KMS-11 (cell line): ENCODE measurements at regions not wholly inside any gene's neighbourhood (a gene's known extent, or its start where the extent isn't known, plus 50 kb on each side); places are given as distances from the start of the nearest gene placed in this dataset.
"Not testable (repeated sequence)": the region's sequence is repeated elsewhere in the genome, so short reads cannot be mapped to it uniquely, and the experiment has no call there.

Experiments
- H2AFZ ChIP-seq: fragments of 200-600 bp; sonication (generic); 2 replicates; pipeline ENCODE4 v1.6.1; 2016; ENCODE audit warnings: antibody characterized with exemption, mixed run types, low read depth
- H3K27ac ChIP-seq: fragments of 200-600 bp; sonication (generic); 2 replicates; pipeline ENCODE4 v1.6.1; 2016; ENCODE audit warnings: mild to moderate bottlenecking, mixed run types
- H3K27me3 ChIP-seq: fragments of 200-600 bp; sonication (generic); 2 replicates; pipeline ENCODE4 v1.6.1; 2017; ENCODE audit warnings: mild to moderate bottlenecking, low read depth, mixed run types, moderate library complexity; ENCODE audit not compliant: insufficient read depth
- H3K36me3 ChIP-seq: fragments of 200-600 bp; sonication (generic); 2 replicates; pipeline ENCODE4 v1.6.1; 2017; ENCODE audit warnings: mild to moderate bottlenecking, mixed run types; ENCODE audit not compliant: insufficient read depth
- H3K4me1 ChIP-seq: fragments of 200-600 bp; sonication (generic); 2 replicates; pipeline ENCODE4 v1.6.1; 2016; ENCODE audit warnings: mild to moderate bottlenecking, low read depth, mixed run types; ENCODE audit not compliant: poor library complexity, severe bottlenecking
- H3K4me2 ChIP-seq: fragments of 200-600 bp; sonication (generic); 2 replicates; pipeline ENCODE4 v1.7.0; 2016; ENCODE audit warnings: mild to moderate bottlenecking, mixed run types
- H3K4me3 ChIP-seq: fragments of 200-600 bp; sonication (generic); IDR thresholded peaks from 2 replicates; pipeline ENCODE4 v1.6.1; 2017; ENCODE audit warnings: low read depth, low read length, mixed read lengths; ENCODE audit not compliant: insufficient read depth
- H3K79me2 ChIP-seq: fragments of 200-600 bp; sonication (generic); 2 replicates; pipeline ENCODE4 v1.6.1; 2016; ENCODE audit warnings: low read depth, mixed run types; ENCODE audit not compliant: insufficient read depth
- H3K9ac ChIP-seq: fragments of 200-600 bp; sonication (generic); 2 replicates; pipeline ENCODE4 v1.6.1; 2016; ENCODE audit warnings: mild to moderate bottlenecking, mixed run types
- H4K20me1 ChIP-seq: fragments of 200-600 bp; sonication (generic); 2 replicates; pipeline ENCODE4 v1.6.1; 2016; ENCODE audit warnings: mild to moderate bottlenecking, mixed run types; ENCODE audit not compliant: insufficient read depth
- TF ChIP-seq, protein P1 (sequence below): fragments of 200-600 bp; sonication (generic); conservative IDR thresholded peaks from 2 replicates; pipeline ENCODE4 v1.6.1; 2017; ENCODE audit warnings: low read depth, mild to moderate bottlenecking, antibody characterized with exemption, low read length, moderate library complexity, mixed read lengths

DNA sequence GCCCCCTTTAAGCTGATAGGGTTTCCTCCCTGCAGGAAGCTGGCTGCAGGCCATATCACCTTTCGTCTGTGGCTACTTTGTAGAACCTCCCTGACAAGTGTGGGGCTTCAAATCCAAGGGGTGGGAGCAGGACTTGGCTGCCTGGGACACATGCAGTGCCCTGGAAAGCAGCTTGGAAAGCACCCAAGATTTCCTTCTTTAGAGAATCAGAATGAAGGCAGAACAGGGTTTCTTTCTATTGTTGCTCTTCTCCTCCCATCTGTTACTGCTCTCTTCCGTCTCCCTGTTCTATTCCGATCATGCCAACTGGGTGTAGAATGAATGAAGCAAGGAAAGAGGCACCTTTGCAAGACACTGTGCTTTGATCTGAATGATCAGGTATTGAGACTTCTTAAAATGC is 282.2 kb downstream of the MED10 start:
- Histone ChIP-seq H3K9ac (no peak overlapping the region), H3K4me1 (no peaks in the 10 kb centered on the region), H3K4me3 (no peak overlapping the region), H3K27me3 (no peaks in the 10 kb centered on the region), H3K36me3 (no peaks in the 10 kb centered on the region), H3K4me2 (no peak overlapping the region), H3K27ac (no peak overlapping the region), H4K20me1 (no peaks in the 10 kb centered on the region), H2AFZ (no peak overlapping the region), H3K79me2 (no peaks in the 10 kb centered on the region)
- TF ChIP-seq, protein P1, sequence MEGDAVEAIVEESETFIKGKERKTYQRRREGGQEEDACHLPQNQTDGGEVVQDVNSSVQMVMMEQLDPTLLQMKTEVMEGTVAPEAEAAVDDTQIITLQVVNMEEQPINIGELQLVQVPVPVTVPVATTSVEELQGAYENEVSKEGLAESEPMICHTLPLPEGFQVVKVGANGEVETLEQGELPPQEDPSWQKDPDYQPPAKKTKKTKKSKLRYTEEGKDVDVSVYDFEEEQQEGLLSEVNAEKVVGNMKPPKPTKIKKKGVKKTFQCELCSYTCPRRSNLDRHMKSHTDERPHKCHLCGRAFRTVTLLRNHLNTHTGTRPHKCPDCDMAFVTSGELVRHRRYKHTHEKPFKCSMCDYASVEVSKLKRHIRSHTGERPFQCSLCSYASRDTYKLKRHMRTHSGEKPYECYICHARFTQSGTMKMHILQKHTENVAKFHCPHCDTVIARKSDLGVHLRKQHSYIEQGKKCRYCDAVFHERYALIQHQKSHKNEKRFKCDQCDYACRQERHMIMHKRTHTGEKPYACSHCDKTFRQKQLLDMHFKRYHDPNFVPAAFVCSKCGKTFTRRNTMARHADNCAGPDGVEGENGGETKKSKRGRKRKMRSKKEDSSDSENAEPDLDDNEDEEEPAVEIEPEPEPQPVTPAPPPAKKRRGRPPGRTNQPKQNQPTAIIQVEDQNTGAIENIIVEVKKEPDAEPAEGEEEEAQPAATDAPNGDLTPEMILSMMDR = no peak

DNA sequence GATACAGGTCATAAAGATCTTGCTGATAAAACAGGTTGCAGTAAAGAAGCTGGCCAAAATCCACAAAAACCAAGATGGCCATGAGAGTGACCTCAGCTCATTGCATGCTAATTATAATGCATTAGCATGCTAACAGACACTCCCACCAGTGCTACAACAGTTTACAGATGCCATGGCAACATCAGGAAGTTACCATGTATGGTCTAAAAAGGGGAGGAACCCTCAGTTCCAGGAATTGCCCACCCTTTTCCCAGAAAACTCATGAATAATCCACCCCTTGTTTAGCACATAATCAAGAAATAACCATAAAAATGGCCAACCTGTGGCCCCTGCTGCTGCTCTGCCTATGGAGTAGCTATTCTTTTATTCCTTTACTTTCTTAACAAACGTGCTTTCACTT is 284.2 kb downstream of the MED10 start:
- H4K20me1 ChIP-seq, H2AFZ ChIP-seq, H3K27ac ChIP-seq, H3K4me1 ChIP-seq, H3K36me3 ChIP-seq, H3K4me3 ChIP-seq, H3K27me3 ChIP-seq, H3K9ac ChIP-seq, H3K4me2 ChIP-seq, H3K79me2 ChIP-seq: not testable (repeated sequence)

DNA sequence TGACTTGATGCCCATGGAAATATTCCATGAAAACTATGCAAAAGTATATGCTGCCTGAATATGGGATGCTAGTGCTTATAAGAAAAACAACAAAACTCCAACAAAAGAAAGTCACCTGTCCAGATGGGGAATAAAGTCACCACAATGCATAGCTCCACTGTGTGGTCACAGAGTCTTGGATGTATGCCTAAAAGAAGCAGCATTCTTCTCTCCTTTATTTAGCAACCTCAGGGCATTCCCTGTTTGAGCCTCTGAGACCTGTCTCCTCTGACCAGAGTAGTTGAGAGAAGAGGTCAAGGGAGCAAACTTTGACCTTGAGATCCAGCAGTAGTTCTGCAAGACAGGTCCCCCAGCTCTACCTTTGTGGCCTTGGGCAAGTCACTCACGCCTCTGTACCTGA is 287.5 kb downstream of the MED10 start:
- Histone ChIP-seq H2AFZ (no peak overlapping the region), H4K20me1 (no peaks in the 10 kb centered on the region), H3K4me1 (no peaks in the 10 kb centered on the region), H3K4me3 (no peak overlapping the region), H3K36me3 (no peaks in the 10 kb centered on the region), H3K27ac (no peak overlapping the region), H3K4me2 (no peak overlapping the region), H3K27me3 (no peaks in the 10 kb centered on the region), H3K79me2 (no peaks in the 10 kb centered on the region), H3K9ac (no peak overlapping the region)
- TF ChIP-seq, protein P1 = no peak

DNA sequence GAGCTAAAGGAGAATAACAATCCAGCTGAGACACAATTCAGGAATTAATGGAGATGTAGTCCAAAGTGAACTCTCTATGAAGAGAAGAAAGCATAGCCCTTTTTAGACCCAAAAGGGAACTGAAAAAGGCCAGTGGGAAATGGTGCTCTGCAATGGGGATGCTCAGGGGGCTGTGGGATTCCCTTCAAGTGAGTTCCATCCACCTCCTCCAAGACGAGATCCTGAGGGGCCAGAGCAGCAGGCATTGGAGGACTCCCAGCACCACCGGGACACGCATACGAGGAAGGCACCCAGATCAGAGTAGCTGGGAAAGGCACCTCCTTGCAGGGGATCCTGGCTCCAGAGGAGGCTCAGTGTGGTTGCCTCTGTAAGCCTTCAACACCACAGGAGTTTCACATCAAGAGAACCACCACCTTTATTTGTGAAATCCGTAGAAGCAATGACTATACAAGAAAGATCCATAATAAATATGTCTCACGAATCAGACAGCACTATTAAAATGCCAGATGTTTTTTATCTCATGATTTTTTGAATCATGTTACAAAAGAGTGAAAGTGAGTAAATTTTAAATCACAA is 288.2 kb downstream of the MED10 start:
- Histone ChIP-seq H3K27ac (no peak overlapping the region), H3K9ac (no peak overlapping the region), H2AFZ (no peak overlapping the region), H4K20me1 (no peaks in the 10 kb centered on the region), H3K4me2 (no peak overlapping the region), H3K4me1 (no peaks in the 10 kb centered on the region), H3K27me3 (no peaks in the 10 kb centered on the region), H3K36me3 (no peaks in the 10 kb centered on the region), H3K79me2 (no peaks in the 10 kb centered on the region), H3K4me3 (no peak overlapping the region)
- TF ChIP-seq, protein P1 = no peak

DNA sequence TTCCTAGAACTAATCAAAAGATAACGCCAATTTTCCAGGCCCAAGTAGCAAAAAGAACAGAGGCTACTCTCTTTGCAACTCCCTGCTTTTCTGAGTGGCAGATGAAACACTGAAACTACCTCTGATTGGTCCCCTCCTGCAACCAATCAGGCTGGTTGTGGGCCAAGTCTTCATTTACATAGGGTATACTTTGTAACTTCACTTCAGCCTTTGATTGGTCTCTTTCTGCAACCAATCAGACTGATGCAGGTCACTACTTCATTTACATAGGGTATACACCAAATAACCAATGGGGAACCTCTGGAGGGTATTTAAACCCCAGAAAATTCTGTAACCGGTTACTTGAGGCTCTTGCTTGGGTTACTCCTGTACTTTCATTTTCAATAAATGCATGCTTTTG is 289.6 kb downstream of the MED10 start:
- Histone ChIP-seq H3K79me2 (no peaks in the 10 kb centered on the region), H3K4me2 (no peak overlapping the region), H3K9ac (no peak overlapping the region), H4K20me1 (no peaks in the 10 kb centered on the region), H3K36me3 (no peaks in the 10 kb centered on the region), H3K4me1 (no peaks in the 10 kb centered on the region), H3K27ac (no peak overlapping the region), H3K27me3 (no peaks in the 10 kb centered on the region), H2AFZ (no peak overlapping the region), H3K4me3 (no peak overlapping the region)
- TF ChIP-seq, protein P1 = no peak
